Omental fat pad (tissue), 3 donors: ENCODE measurements at regions not wholly inside any gene's neighbourhood (a gene's known extent, or its start where the extent isn't known, plus 50 kb on each side); places are given as distances from the start of the nearest gene placed in this dataset. TPM values are rescaled to one million over a fixed set of nuclear protein-coding genes. Genes with fewer than 3 reads are reported as not detected.

ENCODE experiments used
- ATAC-seq: fragments of 150-250 bp; one replicate; pipeline ENCODE4 v1.9.1; 2016; ENCODE audit warnings: mild to moderate bottlenecking, moderate library complexity; ENCODE audit not compliant: low FRiP score
- DNase-seq: peaks from one replicate; pipeline ENCODE4 v3.0.0-alpha.2; 2019; ENCODE audit warnings: low spot score
- CTCF ChIP-seq, 3 donors: fragments of 450-650 bp; IDR thresholded peaks; one replicate each; pipeline ENCODE4 v1.5.1; 2016 to 2017; ENCODE audit warnings: antibody characterized with exemption in 3 of 3, mild to moderate bottlenecking in 3 of 3, moderate library complexity in 2 of 3
- small RNA-seq: library from RNA; depleted of rRNA; stranded (forward); fragments of <200 nt; gene quantifications from one replicate; pipeline ENCODE3, GENCODE V24; 2016

- no peak for DNase-seq
- no peak for TF ChIP-seq CTCF (IDR thresholded peaks at IDR 0.05)
- peak; percentile 54 for ATAC-seq
Measured at GRCh38 chr3:73324203-73325155, 263.0 kb downstream of the EBLN2 start.

DNA sequence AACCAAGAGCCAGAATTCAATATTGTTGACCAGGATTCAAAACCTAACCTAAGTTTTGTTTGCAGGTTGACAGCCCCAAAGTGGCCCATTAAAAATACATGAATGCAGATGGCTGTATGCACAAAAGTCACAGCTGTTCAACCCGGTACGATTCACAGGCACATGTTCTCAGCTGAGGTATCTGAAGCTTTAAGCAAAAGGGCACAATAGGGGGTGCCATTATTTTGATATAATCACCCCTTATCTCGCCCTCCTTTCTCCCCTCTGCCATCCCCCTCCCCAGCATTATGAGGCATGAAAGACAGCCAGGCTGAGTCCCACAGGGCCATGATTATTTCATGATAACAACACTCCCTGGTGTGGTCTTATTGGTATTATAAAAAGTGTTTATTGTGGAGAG is 264.9 kb downstream of the EBLN2 start:
- no peak for ATAC-seq
- no peak for DNase-seq
- no peak for TF ChIP-seq CTCF (IDR thresholded peaks at IDR 0.05)

DNA sequence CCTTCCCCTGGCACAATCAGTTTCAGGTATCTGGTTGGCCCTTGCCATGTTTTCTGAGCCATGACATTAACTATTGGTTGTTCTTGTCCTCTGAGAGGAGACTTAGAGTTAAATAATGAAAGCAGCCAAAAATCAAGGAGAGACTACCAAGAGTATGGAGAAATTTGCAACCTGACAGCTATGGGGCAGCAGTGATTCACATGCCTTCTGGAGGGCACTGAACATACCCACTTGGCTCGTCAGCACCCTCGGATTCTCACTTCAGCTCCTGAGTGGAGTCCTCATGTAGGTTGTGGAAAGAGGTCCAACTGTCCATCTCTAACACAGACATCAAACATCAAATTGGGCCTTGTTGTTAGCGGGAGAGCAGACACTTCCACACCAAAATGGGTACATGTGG is 265.6 kb downstream of the EBLN2 start:
- TF ChIP-seq CTCF (IDR thresholded peaks at IDR 0.05), result no peak
- ATAC-seq, result no peak
- no peak for DNase-seq

Small RNA genes in the stretch of these regions (small RNA-seq; reads per million reads assigned to genes)
- not detected for gene RNU6-1270P
